ENCODE measurements at regions not wholly inside any gene's neighbourhood (a gene's known extent, or its start where the extent isn't known, plus 50 kb on each side); places are given as distances from the start of the nearest gene placed in this dataset.

DNA sequence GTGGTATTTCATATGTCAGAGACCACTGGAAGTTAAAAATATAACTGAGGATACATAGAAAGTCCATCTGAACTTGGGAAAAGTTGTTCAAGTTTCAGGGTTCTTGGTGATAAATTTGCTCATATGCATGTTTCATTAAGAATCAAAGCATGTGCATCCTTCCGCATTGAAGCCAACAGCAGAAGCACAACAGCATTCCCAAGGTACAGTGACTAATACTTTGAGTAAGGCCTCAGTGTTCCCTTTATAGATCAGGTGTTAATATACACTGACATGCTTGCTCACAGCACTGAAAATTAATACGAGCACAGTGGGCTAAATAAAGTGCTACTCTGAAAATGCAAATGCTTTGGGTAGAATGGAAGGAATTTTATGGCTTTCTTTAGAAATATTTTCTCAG is 691.1 kb downstream of the METTL15 start:
- TF ChIP-seq, protein P1, sequence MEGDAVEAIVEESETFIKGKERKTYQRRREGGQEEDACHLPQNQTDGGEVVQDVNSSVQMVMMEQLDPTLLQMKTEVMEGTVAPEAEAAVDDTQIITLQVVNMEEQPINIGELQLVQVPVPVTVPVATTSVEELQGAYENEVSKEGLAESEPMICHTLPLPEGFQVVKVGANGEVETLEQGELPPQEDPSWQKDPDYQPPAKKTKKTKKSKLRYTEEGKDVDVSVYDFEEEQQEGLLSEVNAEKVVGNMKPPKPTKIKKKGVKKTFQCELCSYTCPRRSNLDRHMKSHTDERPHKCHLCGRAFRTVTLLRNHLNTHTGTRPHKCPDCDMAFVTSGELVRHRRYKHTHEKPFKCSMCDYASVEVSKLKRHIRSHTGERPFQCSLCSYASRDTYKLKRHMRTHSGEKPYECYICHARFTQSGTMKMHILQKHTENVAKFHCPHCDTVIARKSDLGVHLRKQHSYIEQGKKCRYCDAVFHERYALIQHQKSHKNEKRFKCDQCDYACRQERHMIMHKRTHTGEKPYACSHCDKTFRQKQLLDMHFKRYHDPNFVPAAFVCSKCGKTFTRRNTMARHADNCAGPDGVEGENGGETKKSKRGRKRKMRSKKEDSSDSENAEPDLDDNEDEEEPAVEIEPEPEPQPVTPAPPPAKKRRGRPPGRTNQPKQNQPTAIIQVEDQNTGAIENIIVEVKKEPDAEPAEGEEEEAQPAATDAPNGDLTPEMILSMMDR (IDR thresholded peaks at IDR 0.05; ENCODE audit: borderline replicate concordance, extremely low read depth, insufficient read depth) = no peak
- no peak overlapping the region for H3K27ac ChIP-seq (ENCODE audit: low read depth in 2 of 2, low read length in 2 of 2)

DNA sequence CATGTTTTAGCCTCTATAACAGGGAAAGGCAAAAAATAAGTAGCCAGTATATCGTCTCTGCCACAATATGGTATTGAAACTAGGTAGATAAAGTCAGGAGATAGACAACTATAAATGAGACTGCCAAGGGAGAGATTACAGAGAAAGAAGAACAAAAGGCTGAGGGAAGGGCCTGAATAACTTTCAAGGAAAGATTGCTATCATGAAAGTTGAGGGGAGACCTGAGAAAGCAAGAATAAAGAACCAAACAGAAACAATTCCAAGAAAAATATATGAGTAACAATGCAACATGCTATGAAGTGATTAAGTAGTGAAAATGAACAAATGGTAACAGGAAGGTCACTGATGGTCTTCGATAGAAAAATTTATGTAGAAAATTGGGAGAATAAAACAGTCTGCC is 690.1 kb downstream of the METTL15 start:
- Histone ChIP-seq H3K4me1 (ENCODE audit: control insufficient read depth in 2 of 3, insufficient read depth in 2 of 3, low read depth in 1 of 3, low read length in 3 of 3) (no peaks in the 10 kb centered on the region), H3K4me3 (ENCODE audit: low read length in 3 of 3) (no peak overlapping the region), H3K36me3 (ENCODE audit: control insufficient read depth in 2 of 3, insufficient read depth in 3 of 3, low read length in 3 of 3) (no peaks in the 10 kb centered on the region), H3K27ac (ENCODE audit: low read depth in 2 of 2, low read length in 2 of 2) (no peak overlapping the region), H3K9ac (ENCODE audit: low read length in 3 of 3) (no peak overlapping the region), H3K27me3 (ENCODE audit: control insufficient read depth, insufficient read depth, low read length) (no peaks in the 10 kb centered on the region), H3K9me3 (ENCODE audit: control insufficient read depth in 2 of 3, insufficient read depth in 1 of 3, low read length in 3 of 3) (no peaks in the 10 kb centered on the region)
- DNase-seq (no peak), FAIRE-seq (no peak)
- TF ChIP-seq, protein P1 (IDR thresholded peaks at IDR 0.05; ENCODE audit: borderline replicate concordance, extremely low read depth, insufficient read depth) = no peak
- intact Hi-C loops (cut with DNase I) = loop anchor here (10.0 kb wide), 1 partner anchor 57 kb away; no protein-coding TSS in a partner anchor

More for the DNA sequence above, 691.1 kb downstream of the METTL15 start:
- intact Hi-C loops (cut with DNase I) = loop anchor here (10.0 kb wide), 1 partner anchor 55 kb away; no protein-coding TSS in a partner anchor
- Histone ChIP-seq H3K9ac (ENCODE audit: low read length in 3 of 3) (no peak overlapping the region), H3K4me1 (ENCODE audit: control insufficient read depth in 2 of 3, insufficient read depth in 2 of 3, low read depth in 1 of 3, low read length in 3 of 3) (no peaks in the 10 kb centered on the region), H3K36me3 (ENCODE audit: control insufficient read depth in 2 of 3, insufficient read depth in 3 of 3, low read length in 3 of 3) (no peaks in the 10 kb centered on the region), H3K27me3 (ENCODE audit: control insufficient read depth, insufficient read depth, low read length) (no peaks in the 10 kb centered on the region), H3K9me3 (ENCODE audit: control insufficient read depth in 2 of 3, insufficient read depth in 1 of 3, low read length in 3 of 3) (no peaks in the 10 kb centered on the region), H3K4me3 (ENCODE audit: low read length in 3 of 3) (no peak overlapping the region)
- FAIRE-seq (no peak), DNase-seq (no peak)

DNA sequence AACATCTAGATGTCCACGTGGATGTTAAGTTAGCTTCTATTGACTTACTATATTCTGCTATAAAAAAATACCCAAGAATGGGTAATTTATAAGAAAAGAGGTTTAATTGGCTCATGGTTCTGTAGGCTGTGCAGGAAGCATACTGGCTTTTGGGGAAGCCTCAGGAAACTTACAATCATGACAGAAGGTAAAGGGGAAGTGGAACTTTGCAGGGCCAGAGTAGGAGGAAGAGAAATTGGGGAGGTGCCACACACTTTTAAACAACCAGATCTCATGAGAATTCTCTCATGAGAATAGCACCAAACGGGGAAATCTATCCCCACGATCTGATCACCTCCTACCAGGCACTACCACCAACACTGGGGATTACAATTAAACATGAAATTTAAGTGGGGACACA is 689.3 kb downstream of the METTL15 start:
- Histone ChIP-seq H3K36me3 (ENCODE audit: control insufficient read depth in 2 of 3, insufficient read depth in 3 of 3, low read length in 3 of 3) (no peaks in the 10 kb centered on the region), H3K9me3 (ENCODE audit: control insufficient read depth in 2 of 3, insufficient read depth in 1 of 3, low read length in 3 of 3) (no peaks in the 10 kb centered on the region), H3K4me1 (ENCODE audit: control insufficient read depth in 2 of 3, insufficient read depth in 2 of 3, low read depth in 1 of 3, low read length in 3 of 3) (no peaks in the 10 kb centered on the region), H3K4me3 (ENCODE audit: low read length in 3 of 3) (no peak overlapping the region), H3K27ac (ENCODE audit: low read depth in 2 of 2, low read length in 2 of 2) (no peak overlapping the region), H3K9ac (ENCODE audit: low read length in 3 of 3) (no peak overlapping the region), H3K27me3 (ENCODE audit: control insufficient read depth, insufficient read depth, low read length) (no peaks in the 10 kb centered on the region)
- TF ChIP-seq, protein P1 (IDR thresholded peaks at IDR 0.05; ENCODE audit: borderline replicate concordance, extremely low read depth, insufficient read depth) = no peak
- no peak for DNase-seq
- no peak for FAIRE-seq
- intact Hi-C loops (cut with DNase I) = loop anchor here (10.0 kb wide), 1 partner anchor 57 kb away; no protein-coding TSS in a partner anchor

DNA sequence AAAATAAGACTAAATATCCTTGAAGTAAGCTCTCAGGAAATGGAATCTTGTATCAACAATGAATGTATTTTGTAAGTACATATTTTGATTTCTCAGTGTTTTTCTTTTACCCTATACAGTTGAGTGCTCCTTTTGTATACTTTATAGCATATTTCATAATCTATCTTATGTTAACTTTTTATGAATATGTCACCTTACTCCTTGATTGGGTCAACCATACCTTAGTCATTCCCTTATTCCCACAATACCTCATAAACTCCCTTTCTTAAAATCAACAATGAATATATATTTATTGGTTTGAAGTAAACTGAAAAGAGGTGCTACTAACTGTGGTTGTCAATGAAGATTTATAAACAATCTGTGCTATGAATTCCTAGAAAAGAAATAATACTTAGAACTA is 686.2 kb downstream of the METTL15 start:
- Histone ChIP-seq H3K4me3 (ENCODE audit: low read length in 3 of 3) (no peak overlapping the region), H3K36me3 (ENCODE audit: control insufficient read depth in 2 of 3, insufficient read depth in 3 of 3, low read length in 3 of 3) (no peaks in the 10 kb centered on the region), H3K9me3 (ENCODE audit: control insufficient read depth in 2 of 3, insufficient read depth in 1 of 3, low read length in 3 of 3) (peaks cover 0 to 5% (median 0%) of the 10 kb centered on the region in 3 donors), H3K27me3 (ENCODE audit: control insufficient read depth, insufficient read depth, low read length) (no peaks in the 10 kb centered on the region), H3K4me1 (ENCODE audit: control insufficient read depth in 2 of 3, insufficient read depth in 2 of 3, low read depth in 1 of 3, low read length in 3 of 3) (no peaks in the 10 kb centered on the region), H3K9ac (ENCODE audit: low read length in 3 of 3) (no peak overlapping the region), H3K27ac (ENCODE audit: low read depth in 2 of 2, low read length in 2 of 2) (no peak overlapping the region)
- FAIRE-seq = no peak
- no peak for DNase-seq
- intact Hi-C loops (cut with DNase I) = loop anchor here (10.0 kb wide), 1 partner anchor 60 kb away; no protein-coding TSS in a partner anchor
- TF ChIP-seq, protein P1 (IDR thresholded peaks at IDR 0.05; ENCODE audit: borderline replicate concordance, extremely low read depth, insufficient read depth) = no peak

All from kidney (tissue), 13 donors.